ENCODE measurements at regions not wholly inside any gene's neighbourhood (a gene's known extent, or its start where the extent isn't known, plus 50 kb on each side); places are given as distances from the start of the nearest gene placed in this dataset.

DNA sequence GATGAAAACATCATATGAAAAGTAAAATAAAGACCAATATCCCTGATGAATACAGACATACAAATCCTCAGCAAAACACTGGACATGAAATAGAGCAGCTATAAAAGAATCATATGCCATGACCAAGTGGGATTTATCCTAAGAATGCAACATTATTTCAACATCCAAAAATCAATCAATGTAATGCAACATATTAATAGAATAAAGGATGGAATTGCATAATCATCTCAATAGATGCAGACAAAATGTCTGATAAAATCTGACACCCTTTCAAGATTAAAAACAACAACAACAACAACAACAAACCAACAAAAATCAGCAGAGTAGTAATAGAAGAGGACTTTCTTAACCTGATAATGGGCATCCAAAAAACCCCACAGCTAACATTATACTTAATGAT is 63.8 kb upstream of the IL1R1 start:
- no peak for DNase-seq

DNA sequence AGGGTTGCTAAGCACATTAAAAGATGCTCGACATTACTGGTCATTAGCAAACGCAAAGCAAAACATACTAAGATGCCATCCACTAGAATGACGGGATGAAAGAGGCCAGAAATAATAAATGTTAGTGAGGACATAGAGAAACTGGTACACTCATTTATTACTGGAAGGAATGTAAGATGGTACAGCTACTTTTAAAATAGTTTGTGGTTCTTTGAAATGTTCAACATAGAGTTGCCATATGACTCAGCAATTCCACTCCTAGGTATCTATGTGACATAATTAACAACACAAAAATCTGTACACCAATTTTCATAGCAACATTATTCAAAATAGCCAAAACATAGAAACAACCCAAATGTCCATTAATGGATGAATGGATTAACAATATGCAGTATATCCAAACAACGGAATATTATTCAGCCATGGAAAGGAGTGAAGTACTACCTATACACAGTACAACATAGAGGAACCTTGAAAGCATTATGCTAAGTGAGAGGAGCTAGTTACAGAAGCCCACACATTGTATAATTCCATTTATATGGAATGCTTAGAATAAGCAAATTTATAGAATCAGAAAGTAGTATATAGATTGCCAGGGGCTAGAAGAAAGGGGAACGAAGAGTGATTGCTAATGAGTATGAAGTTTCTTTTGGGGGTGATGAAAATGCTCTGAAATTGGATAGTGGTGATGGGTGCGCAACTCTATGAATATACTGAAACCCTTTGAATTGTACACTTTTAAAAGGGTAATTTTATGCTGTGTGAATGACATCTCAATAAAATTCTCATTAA is 61.9 kb upstream of the IL1R1 start:
- no peak for DNase-seq

DNA sequence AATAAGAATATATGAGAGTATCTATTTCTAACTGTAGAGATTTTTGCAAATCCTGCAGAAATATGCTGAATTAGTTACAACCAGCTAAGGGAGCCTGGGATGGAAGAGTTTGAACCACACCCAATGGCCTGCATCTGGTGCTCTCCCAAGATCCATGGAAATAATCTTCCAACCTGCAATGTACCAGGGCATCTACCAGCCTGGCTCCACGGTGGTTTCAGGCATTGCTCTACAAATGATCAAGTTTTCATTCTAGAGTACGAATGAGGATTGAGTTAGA is 61.4 kb upstream of the IL1R1 start:
- DNase-seq = no peak

DNA sequence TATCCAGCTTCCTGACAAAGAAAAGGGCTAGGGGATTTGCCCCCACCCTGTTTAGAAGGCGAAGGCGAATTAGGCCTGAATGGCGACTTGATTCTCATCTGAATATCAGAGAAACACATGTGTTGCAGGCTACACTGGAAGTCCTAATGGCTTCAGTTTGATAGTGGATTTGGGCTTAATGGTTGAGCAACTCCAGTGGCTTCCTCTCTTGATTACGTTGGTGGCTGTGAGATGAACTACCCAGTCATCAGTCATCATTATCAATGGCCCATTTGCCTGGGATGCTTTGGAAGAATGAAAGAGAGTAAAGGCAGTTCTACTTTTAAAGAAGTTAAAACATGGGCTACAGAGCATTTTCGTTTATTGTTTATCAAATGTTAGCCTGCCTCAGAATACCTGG is 60.9 kb upstream of the IL1R1 start:
- no peak for DNase-seq

DNA sequence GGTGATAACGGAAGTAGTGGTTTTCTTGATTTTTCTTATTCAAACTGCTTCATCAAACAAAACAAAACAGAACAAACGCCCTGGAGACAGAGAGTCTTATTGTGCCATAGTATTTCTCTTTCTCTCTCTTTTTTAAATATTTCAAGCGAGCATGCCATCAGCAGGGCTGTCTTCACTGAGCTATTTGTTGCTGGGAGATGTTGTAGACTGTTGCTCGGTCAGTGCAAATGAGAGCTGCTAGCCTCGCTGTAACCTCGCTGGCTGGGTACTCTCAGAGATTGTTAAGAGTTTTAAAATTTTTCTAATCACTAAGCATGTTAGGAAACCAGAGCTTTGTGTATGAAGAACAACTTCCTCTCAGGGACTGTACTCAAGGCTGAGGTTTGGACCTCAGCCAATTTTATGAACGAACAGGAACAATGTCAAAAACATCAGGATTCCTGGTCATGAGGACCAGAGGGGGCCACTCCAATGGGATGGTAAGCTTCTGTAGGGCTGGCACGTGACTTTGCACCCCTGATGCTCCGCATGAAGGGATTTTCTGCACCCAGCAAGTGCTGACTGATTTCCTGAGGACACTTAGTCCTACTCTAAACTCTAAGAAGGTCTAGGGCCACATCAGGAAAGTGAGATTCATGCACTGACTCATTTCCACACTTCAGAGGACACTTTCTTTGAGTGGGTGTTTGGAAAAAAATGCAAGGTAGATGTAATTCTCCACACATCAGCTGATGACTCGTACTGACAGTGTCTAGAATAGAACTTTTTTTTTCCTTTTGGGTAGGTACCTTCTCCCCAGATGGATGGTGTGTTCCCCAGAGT is 59.8 kb upstream of the IL1R1 start:
- DNase-seq = peak; percentile 25

DNA sequence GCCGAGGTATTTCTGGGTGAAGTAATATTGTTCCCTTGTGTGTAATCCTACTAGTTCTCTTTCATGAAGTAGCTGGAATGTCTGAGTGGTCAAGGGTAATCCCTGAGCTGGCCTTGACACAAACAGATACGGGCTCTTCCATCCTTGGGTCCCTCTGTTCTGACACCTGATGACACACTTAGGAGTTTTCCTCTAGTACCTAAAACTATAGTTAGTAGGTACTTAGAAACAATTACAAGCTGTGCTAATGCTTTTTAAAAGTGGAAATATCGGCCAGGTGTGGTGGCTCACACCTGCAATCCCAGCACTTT is 59.2 kb upstream of the IL1R1 start:
- DNase-seq = no peak

DNA sequence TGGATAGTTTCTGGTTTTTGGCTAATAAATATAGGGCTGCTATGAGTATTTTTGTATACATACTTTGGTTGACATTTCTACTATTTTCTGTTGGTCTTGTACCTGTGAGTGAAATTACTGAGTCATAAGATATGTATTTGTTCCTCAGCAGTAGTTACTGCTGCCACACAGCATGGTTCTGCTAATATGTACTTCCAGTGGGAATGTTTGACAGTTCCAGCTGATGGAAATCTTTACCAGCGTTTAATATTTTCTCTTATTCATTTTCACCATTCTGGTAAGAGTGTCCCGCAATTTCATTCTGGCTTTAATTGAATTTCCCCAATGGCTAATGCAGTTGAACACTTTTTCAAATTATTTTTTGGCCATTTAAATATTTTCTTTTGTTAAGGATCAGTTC is 57.9 kb upstream of the IL1R1 start:
- no peak for DNase-seq

DNA sequence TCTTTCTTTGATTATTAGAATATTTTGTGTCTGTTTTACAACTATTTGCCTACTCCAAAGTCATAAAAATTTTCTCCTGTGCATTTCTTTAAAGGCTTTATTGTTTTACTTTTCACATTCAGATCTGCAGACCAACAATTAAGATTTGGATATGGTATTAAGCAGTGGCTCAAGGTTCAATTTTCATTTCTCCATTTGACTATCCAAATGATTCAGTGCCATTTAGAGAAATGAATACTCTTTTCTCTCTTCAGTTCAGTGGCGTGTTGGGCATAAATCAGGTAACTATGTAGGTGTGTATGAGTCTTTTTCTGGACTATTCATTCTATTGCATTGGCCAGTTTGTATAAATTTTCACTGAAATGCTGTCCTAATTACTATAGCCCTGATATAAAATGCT is 57.3 kb upstream of the IL1R1 start:
- no peak for DNase-seq

DNA sequence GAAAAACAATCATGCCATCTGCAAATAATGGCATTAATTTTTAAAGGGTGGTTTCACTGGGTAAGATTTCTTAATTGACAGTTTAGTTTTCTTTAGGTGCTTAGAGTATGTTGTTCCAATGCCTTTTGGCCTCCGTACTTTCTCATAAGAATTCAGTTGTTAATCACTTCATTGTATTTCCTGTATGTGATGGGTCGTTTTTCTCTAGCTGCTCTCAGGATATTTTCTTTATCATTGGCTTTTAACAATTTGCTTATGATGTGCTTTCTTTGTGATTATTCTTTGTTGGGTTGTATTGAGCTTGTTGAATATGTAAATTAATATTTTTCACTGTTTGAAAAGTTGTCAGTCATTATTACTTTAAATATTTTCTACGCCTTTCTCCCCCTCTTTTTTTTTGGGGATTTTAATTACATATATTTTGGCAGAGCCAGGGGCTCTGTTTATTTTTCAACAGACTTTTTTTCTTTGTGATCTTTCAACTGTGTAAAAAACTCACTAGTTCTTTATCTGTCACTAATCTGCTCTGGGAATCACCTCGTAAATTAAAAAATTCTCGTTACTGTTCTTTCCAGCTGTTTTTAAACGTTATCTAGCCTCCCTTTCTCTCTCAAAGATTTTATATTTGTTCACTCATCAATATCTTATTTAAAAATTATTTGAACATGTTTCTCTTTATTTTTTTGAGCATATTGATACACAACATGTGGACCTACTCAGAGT is 56.2 kb upstream of the IL1R1 start:
- DNase-seq = no peak

DNA sequence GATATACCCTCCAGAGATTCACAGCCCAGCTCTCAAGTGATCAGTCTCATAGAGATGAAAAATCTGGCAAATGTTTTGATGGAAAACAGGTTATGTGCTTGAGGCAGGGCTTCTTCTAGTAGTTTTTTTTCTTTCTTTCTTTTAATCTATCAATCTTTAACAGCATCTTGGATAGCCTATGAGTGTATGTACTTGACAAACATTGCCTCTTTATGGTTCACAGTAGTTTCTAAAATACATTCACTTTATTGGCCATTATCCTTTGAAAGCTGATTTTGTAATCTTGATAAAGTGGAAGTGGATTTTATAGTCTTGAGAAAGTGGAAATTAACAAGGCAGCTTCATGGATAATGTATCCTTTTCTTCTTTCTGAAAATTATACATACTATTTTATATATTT is 51.4 kb upstream of the IL1R1 start:
- DNase-seq = no peak

DNA sequence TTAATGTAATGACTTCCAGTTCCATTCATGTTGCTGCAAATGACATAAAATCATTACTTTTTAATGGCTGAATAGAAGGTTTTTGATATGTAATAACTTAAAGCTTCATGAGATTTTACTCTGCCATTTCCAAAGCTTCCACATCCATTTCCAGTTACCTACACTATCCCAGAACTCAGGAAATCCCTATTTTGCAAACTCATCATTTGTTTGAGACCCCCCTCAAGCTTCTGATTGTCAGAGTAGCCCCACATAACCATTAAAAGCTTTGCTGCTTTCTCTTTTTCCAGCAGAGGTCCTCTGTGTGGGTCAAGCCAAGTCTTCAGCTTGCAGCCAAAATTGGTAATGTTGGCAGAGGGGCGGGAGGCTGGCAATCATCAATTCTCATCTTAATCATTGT is 50.6 kb upstream of the IL1R1 start:
- no peak for DNase-seq

DNA sequence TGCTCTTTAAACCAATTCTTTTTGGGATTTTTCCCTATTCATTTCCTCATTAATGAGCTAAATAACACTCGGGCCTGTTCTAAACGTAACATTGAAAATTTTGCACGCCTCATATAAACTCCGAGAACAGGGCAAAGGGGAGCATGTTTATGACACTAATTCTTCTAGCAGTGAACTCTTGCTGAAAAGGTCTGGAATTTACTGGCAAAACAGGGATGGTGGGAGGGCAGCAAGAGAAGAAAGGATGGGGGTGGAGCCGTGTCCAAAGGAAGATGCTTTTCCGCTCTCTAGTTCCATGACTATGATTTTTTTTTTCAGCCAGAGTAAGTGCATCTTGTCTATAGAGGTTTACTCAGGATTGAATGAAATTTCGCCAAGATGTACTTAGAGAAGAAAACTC is 50.0 kb upstream of the IL1R1 start:
- DNase-seq = no peak
